ENCODE measurements at regions not wholly inside any gene's neighbourhood (a gene's known extent, or its start where the extent isn't known, plus 50 kb on each side); places are given as distances from the start of the nearest gene placed in this dataset.

- no peak for DNase-seq (ENCODE audit: extremely low read depth in 1 of 4, low spot score in 3 of 4)
- no peak overlapping the region for H3K4me3 ChIP-seq
- WGBS (ENCODE audit: insufficient coverage, low coverage, missing lambda C conversion rate) = 0% methylated on average over 1 of the region's 1 CpG
- no peak overlapping the region for H2AFZ ChIP-seq (ENCODE audit: low read depth, low read length)
- no peaks in the 10 kb centered on the region for H3K4me1 ChIP-seq (replicated peaks in 1 of 2; ENCODE audit: control insufficient read depth in 2 of 2, insufficient read depth in 2 of 2, low read length in 2 of 2)
- no peak overlapping the region for H3K27ac ChIP-seq (ENCODE audit: extremely low read depth, low read depth, low read length)
- H3K36me3 ChIP-seq (ENCODE audit: control insufficient read depth, insufficient read depth, low read length) = no peaks in the 10 kb centered on the region
- no peak overlapping the region for H3K9ac ChIP-seq (ENCODE audit: insufficient read depth in 1 of 2, low read depth in 2 of 2, low read length in 2 of 2)
- no peaks in the 10 kb centered on the region for H3K79me2 ChIP-seq (ENCODE audit: control insufficient read depth, insufficient read depth, low read length)
- no peaks in the 10 kb centered on the region for H4K20me1 ChIP-seq (replicated peaks; ENCODE audit: control insufficient read depth, insufficient read depth, low read length)
- BruUV-seq (replicated peaks) = no TSS peak
- CTCF ChIA-PET (ENCODE audit: low intra/inter-chr PET ratio) = no interaction called here
- H3K9me3 ChIP-seq (replicated peaks; ENCODE audit: control insufficient read depth, insufficient read depth, low read depth, low read length) = no peaks in the 10 kb centered on the region
- POLR2A ChIA-PET = no interaction called here
- no peaks in the 10 kb centered on the region for H3K9me1 ChIP-seq (ENCODE audit: control insufficient read depth, insufficient read depth, low read length)
- no peaks in the 10 kb centered on the region for H3K27me3 ChIP-seq (ENCODE audit: control insufficient read depth in 2 of 2, insufficient read depth in 2 of 2, low read length in 2 of 2)
- no peak for ATAC-seq
- no peak overlapping the region for H3K4me2 ChIP-seq (ENCODE audit: insufficient read depth, low read length)
- intact Hi-C loops (cut with micrococcal nuclease) = no loop called here
- TF ChIP-seq, protein P1, sequence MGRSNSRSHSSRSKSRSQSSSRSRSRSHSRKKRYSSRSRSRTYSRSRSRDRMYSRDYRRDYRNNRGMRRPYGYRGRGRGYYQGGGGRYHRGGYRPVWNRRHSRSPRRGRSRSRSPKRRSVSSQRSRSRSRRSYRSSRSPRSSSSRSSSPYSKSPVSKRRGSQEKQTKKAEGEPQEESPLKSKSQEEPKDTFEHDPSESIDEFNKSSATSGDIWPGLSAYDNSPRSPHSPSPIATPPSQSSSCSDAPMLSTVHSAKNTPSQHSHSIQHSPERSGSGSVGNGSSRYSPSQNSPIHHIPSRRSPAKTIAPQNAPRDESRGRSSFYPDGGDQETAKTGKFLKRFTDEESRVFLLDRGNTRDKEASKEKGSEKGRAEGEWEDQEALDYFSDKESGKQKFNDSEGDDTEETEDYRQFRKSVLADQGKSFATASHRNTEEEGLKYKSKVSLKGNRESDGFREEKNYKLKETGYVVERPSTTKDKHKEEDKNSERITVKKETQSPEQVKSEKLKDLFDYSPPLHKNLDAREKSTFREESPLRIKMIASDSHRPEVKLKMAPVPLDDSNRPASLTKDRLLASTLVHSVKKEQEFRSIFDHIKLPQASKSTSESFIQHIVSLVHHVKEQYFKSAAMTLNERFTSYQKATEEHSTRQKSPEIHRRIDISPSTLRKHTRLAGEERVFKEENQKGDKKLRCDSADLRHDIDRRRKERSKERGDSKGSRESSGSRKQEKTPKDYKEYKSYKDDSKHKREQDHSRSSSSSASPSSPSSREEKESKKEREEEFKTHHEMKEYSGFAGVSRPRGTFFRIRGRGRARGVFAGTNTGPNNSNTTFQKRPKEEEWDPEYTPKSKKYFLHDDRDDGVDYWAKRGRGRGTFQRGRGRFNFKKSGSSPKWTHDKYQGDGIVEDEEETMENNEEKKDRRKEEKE (IDR thresholded peaks at IDR 0.05; ENCODE audit: borderline replicate concordance in 1 of 2, control insufficient read depth in 1 of 2, low read depth in 2 of 2, low read length in 1 of 2) = no peak
- TF ChIP-seq ZNF586 (CRISPR knock-in tag; conservative IDR thresholded peaks at IDR 0.05) (no peak), ZNF511 (CRISPR knock-in tag; IDR thresholded peaks at IDR 0.05) (no peak), PHF8 (IDR thresholded peaks at IDR 0.05; ENCODE audit: borderline replicate concordance, low read length) (no peak), CBFB (CRISPR knock-in tag; IDR thresholded peaks at IDR 0.05) (no peak), RAD21 (CRISPR knock-in tag; conservative IDR thresholded peaks at IDR 0.05 in 1 of 2, IDR thresholded peaks at IDR 0.05 in 1 of 2) (no peak), RBM17 (IDR thresholded peaks at IDR 0.05; ENCODE audit: borderline replicate concordance, low read depth, low read length) (no peak)
- TF ChIP-seq, protein P2, sequence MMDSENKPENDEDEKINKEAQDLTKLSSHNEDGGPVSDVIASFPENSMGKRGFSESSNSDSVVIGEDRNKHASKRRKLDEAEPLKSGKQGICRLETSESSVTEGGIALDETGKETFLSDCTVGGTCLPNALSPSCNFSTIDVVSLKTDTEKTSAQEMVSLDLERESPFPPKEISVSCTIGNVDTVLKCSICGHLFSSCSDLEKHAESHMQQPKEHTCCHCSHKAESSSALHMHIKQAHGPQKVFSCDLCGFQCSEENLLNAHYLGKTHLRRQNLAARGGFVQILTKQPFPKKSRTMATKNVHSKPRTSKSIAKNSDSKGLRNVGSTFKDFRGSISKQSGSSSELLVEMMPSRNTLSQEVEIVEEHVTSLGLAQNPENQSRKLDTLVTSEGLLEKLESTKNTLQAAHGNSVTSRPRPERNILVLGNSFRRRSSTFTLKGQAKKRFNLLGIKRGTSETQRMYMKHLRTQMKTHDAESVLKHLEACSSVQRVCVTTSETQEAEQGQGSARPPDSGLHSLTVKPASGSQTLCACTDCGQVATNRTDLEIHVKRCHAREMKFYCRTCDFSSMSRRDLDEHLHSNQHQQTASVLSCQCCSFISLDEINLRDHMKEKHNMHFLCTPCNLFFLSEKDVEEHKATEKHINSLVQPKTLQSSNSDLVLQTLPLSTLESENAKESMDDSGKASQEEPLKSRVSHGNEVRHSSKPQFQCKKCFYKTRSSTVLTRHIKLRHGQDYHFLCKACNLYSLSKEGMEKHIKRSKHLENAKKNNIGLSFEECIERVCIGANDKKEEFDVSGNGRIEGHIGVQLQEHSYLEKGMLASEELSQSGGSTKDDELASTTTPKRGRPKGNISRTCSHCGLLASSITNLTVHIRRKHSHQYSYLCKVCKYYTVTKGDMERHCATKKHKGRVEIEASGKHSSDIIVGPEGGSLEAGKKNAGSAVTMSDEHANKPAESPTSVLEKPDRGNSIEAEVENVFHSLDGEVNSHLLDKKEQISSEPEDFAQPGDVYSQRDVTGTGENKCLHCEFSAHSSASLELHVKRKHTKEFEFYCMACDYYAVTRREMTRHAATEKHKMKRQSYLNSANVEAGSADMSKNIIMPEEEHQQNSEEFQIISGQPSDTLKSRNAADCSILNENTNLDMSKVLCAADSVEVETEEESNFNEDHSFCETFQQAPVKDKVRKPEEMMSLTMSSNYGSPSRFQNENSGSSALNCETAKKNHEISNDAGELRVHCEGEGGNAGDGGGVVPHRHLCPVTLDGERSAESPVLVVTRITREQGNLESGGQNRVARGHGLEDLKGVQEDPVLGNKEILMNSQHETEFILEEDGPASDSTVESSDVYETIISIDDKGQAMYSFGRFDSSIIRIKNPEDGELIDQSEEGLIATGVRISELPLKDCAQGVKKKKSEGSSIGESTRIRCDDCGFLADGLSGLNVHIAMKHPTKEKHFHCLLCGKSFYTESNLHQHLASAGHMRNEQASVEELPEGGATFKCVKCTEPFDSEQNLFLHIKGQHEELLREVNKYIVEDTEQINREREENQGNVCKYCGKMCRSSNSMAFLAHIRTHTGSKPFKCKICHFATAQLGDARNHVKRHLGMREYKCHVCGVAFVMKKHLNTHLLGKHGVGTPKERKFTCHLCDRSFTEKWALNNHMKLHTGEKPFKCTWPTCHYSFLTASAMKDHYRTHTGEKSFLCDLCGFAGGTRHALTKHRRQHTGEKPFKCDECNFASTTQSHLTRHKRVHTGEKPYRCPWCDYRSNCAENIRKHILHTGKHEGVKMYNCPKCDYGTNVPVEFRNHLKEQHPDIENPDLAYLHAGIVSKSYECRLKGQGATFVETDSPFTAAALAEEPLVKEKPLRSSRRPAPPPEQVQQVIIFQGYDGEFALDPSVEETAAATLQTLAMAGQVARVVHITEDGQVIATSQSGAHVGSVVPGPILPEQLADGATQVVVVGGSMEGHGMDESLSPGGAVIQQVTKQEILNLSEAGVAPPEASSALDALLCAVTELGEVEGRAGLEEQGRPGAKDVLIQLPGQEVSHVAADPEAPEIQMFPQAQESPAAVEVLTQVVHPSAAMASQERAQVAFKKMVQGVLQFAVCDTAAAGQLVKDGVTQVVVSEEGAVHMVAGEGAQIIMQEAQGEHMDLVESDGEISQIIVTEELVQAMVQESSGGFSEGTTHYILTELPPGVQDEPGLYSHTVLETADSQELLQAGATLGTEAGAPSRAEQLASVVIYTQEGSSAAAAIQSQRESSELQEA (IDR thresholded peaks at IDR 0.05; ENCODE audit: low read depth) = no peak
- FAIRE-seq = no peak
- in situ Hi-C loops (cut with MboI) = no loop called here
Measured at GRCh38 chr3:176183181-176183580, 1014.1 kb downstream of the TBL1XR1 start.

All from K562 (cell line).